Glutamatergic neuron (in vitro differentiated cells): ENCODE measurements at regions not wholly inside any gene's neighbourhood (a gene's known extent, or its start where the extent isn't known, plus 50 kb on each side); places are given as distances from the start of the nearest gene placed in this dataset.

Experiments used
- DNase-seq: peaks from one replicate; pipeline ENCODE4 v3.0.0; 2022
- H3K27ac Mint-ChIP-seq: one replicate; pipeline ENCODE4 v1.8.0; 2020; ENCODE audit warnings: mild to moderate bottlenecking, mixed read lengths, inconsistent platforms; ENCODE audit not compliant: unreplicated experiment
- H3K27me3 Mint-ChIP-seq: one replicate; pipeline ENCODE4 v1.8.0; 2020; ENCODE audit warnings: mild to moderate bottlenecking, moderate library complexity, mixed read lengths, inconsistent platforms; ENCODE audit not compliant: unreplicated experiment
- H3K36me3 Mint-ChIP-seq: one replicate; pipeline ENCODE4 v1.8.0; 2020; ENCODE audit warnings: mild to moderate bottlenecking, mixed read lengths, inconsistent platforms; ENCODE audit not compliant: unreplicated experiment
- H3K4me1 Mint-ChIP-seq: one replicate; pipeline ENCODE4 v1.8.0; 2020; ENCODE audit warnings: mild to moderate bottlenecking, low read depth, mixed read lengths, inconsistent platforms; ENCODE audit not compliant: unreplicated experiment
- H3K4me3 Mint-ChIP-seq: one replicate; pipeline ENCODE4 v1.8.0; 2020; ENCODE audit warnings: mild to moderate bottlenecking, mixed read lengths, inconsistent platforms; ENCODE audit not compliant: unreplicated experiment
- H3K9me3 Mint-ChIP-seq: one replicate; pipeline ENCODE4 v1.8.0; 2020; ENCODE audit warnings: mild to moderate bottlenecking, moderate library complexity, mixed read lengths, inconsistent platforms; ENCODE audit not compliant: unreplicated experiment
- CTCF ChIP-seq: fragments of 200-600 bp; sonication (generic); IDR thresholded peaks from one replicate; pipeline ENCODE4 v1.5.0; 2021; ENCODE audit not compliant: partially characterized antibody, unreplicated experiment

GRCh38 chr18:40653682-40654081, 1301.4 kb upstream of the PIK3C3 start:
- H3K36me3 Mint-ChIP-seq: no peaks in the 10 kb centered on the region
- no peak overlapping the region for H3K4me3 Mint-ChIP-seq
- H3K27me3 Mint-ChIP-seq: no peaks in the 10 kb centered on the region
- DNase-seq: no peak
- no peak for TF ChIP-seq CTCF
- H3K27ac Mint-ChIP-seq: no peak overlapping the region
- no peaks in the 10 kb centered on the region for H3K9me3 Mint-ChIP-seq
- no peaks in the 10 kb centered on the region for H3K4me1 Mint-ChIP-seq

GRCh38 chr18:40652321-40652720, 1302.7 kb upstream of the PIK3C3 start:
- no peaks in the 10 kb centered on the region for H3K9me3 Mint-ChIP-seq
- H3K27ac Mint-ChIP-seq: no peak overlapping the region
- no peak for DNase-seq
- no peaks in the 10 kb centered on the region for H3K4me1 Mint-ChIP-seq
- no peak for TF ChIP-seq CTCF
- no peaks in the 10 kb centered on the region for H3K27me3 Mint-ChIP-seq
- H3K36me3 Mint-ChIP-seq: no peaks in the 10 kb centered on the region
- H3K4me3 Mint-ChIP-seq: no peak overlapping the region

- Mint-ChIP-seq H3K9me3 (no peaks in the 10 kb centered on the region), H3K4me3 (no peak overlapping the region), H3K4me1 (no peaks in the 10 kb centered on the region), H3K36me3 (no peaks in the 10 kb centered on the region), H3K27me3 (no peaks in the 10 kb centered on the region), H3K27ac (no peak overlapping the region)
- TF ChIP-seq CTCF: no peak
- DNase-seq: no peak
Observed at GRCh38 chr18:40651163-40651562, 1303.9 kb upstream of the PIK3C3 start.

- no peak for TF ChIP-seq CTCF
- H3K9me3 Mint-ChIP-seq: no peaks in the 10 kb centered on the region
Observed at GRCh38 chr18:40642692-40643229, 1312.3 kb upstream of the PIK3C3 start.

GRCh38 chr18:40631319-40631718, 1323.7 kb upstream of the PIK3C3 start:
- Mint-ChIP-seq H3K4me1 (no peaks in the 10 kb centered on the region), H3K4me3 (no peak overlapping the region), H3K36me3 (no peaks in the 10 kb centered on the region), H3K27ac (no peak overlapping the region), H3K9me3 (no peaks in the 10 kb centered on the region), H3K27me3 (no peaks in the 10 kb centered on the region)
- no peak for DNase-seq
- no peak for TF ChIP-seq CTCF

More at GRCh38 chr18:40642692-40643229, 1312.3 kb upstream of the PIK3C3 start:
- H3K4me3 Mint-ChIP-seq: no peak overlapping the region
- no peaks in the 10 kb centered on the region for H3K36me3 Mint-ChIP-seq
- H3K27me3 Mint-ChIP-seq: no peaks in the 10 kb centered on the region
- H3K4me1 Mint-ChIP-seq: no peaks in the 10 kb centered on the region
- DNase-seq: no peak
- H3K27ac Mint-ChIP-seq: no peak overlapping the region
